K562 (cell line): ENCODE measurements at regions not wholly inside any gene's neighbourhood (a gene's known extent, or its start where the extent isn't known, plus 50 kb on each side); places are given as distances from the start of the nearest gene placed in this dataset.

Experiments
- AFF1 ChIP-seq, 2 experiments: fragments of 450-650 bp; IDR thresholded peaks; 2 replicates each; pipeline ENCODE4 v1.6.1; 2018; ENCODE audit warnings: mild to moderate bottlenecking in 2 of 2, low read depth in 1 of 2; ENCODE audit not compliant: partially characterized antibody in 2 of 2
- BHLHE40 ChIP-seq: IDR thresholded peaks from 2 replicates; pipeline ENCODE4 v1.6.1; 2011; ENCODE audit warnings: low read length, improper control_type of control experiment
- BRCA1 ChIP-seq, 2 experiments: fragments of 450-650 bp in 1 of 2; sonication (generic) in 1 of 2; formaldehyde crosslinking in 1 of 2; IDR thresholded peaks; 2 replicates each; pipeline versions ENCODE4 v1.5.0 to v1.6.1; 2017 to 2020; ENCODE audit warnings: mild to moderate bottlenecking in 1 of 2, missing genetic modification reagents in 1 of 2
- NONO ChIP-seq, 2 experiments: fragments of 200-400 bp in 1 of 2; fragments of 450-650 bp in 1 of 2; formaldehyde crosslinking in 1 of 2; IDR thresholded peaks; 2 replicates each; pipeline ENCODE4 v1.6.1; 2017; ENCODE audit warnings: low read depth in 2 of 2, mild to moderate bottlenecking in 2 of 2, moderate library complexity in 2 of 2, low read length in 1 of 2
- POLR2A ChIP-seq: fragments of 450-650 bp; conservative IDR thresholded peaks from 2 replicates; pipeline ENCODE4 v1.6.1; 2016
- POLR2H ChIP-seq: IDR thresholded peaks from 2 replicates; pipeline ENCODE4 v1.6.1; 2016; ENCODE audit warnings: missing genetic modification characterization, low read depth, mild to moderate bottlenecking, control low read depth, missing compliant biosample characterization, moderate library complexity
- TCF7L2 ChIP-seq: fragments of 150-350 bp; IDR thresholded peaks from 2 replicates; pipeline ENCODE4 v1.6.1; 2016; ENCODE audit warnings: low read depth, mild to moderate bottlenecking, low read length, moderate library complexity
- ZNF3 ChIP-seq: fragments of 250-450 bp; sonication (Bioruptor Pico); IDR thresholded peaks from 2 replicates; pipeline ENCODE4 v1.5.0; 2021; ENCODE audit warnings: mild to moderate bottlenecking, moderate library complexity

- no peak for TF ChIP-seq POLR2A
- no peak for TF ChIP-seq AFF1 (IDR thresholded peaks at IDR 0.05; ENCODE audit: low read depth in 1 of 2, partially characterized antibody in 2 of 2)
- no peak for TF ChIP-seq BRCA1 (IDR thresholded peaks at IDR 0.05)
- TF ChIP-seq BRCA1 (CRISPR knock-in tag; IDR thresholded peaks at IDR 0.05): no peak
- TF ChIP-seq NONO (IDR thresholded peaks at IDR 0.05; ENCODE audit: low read depth in 2 of 2, low read length in 1 of 2): no peak
- no peak for TF ChIP-seq TCF7L2
- no peak for TF ChIP-seq ZNF3 (CRISPR knock-in tag)
- no peak for TF ChIP-seq POLR2H (tag)
- no peak for TF ChIP-seq BHLHE40
Measured at GRCh38 chr7:52184006-52184703, 851.3 kb upstream of the POM121L12 start.
